Aorta (tissue), 5 donors: ENCODE measurements at regions not wholly inside any gene's neighbourhood (a gene's known extent, or its start where the extent isn't known, plus 50 kb on each side); places are given as distances from the start of the nearest gene placed in this dataset.
"Not testable (repeated sequence)": the region's sequence is repeated elsewhere in the genome, so short reads cannot be mapped to it uniquely, and the experiment has no call there.

Experiments
- ATAC-seq: fragments of 200-7000 bp; cut with Tn5 transposase; one replicate; pipeline ENCODE4 v1.9.1; 2022; ENCODE audit warnings: moderate library complexity; ENCODE audit not compliant: low FRiP score
- DNase-seq, 2 donors: peaks; one replicate each; pipeline ENCODE4 v3.0.0-alpha.2; 2020
- H3K27ac ChIP-seq, 2 donors: one replicate each; pipeline ENCODE4 v1.5.1; 2013; ENCODE audit warnings: low read length in 2 of 2, mild to moderate bottlenecking in 2 of 2, moderate library complexity in 2 of 2, control low read depth in 1 of 2, inconsistent platforms in 1 of 2, low read depth in 1 of 2
- H3K27me3 ChIP-seq, 2 donors: one replicate each; pipeline ENCODE4 v1.6.1; 2013; ENCODE audit warnings: control low read depth in 1 of 2, low read length in 1 of 2, mild to moderate bottlenecking in 1 of 2, moderate library complexity in 1 of 2; ENCODE audit not compliant: insufficient read depth in 2 of 2, control insufficient read depth in 1 of 2
- H3K36me3 ChIP-seq, 2 donors: one replicate each; pipeline ENCODE4 v1.6.1; 2013; ENCODE audit warnings: control low read depth in 1 of 2, low read length in 1 of 2, mild to moderate bottlenecking in 1 of 2; ENCODE audit not compliant: insufficient read depth in 2 of 2, control insufficient read depth in 1 of 2
- H3K4me1 ChIP-seq, 2 donors: one replicate each; pipeline ENCODE4 v1.6.1; 2013; ENCODE audit warnings: low read length in 2 of 2, control low read depth in 1 of 2, mild to moderate bottlenecking in 1 of 2, moderate library complexity in 1 of 2; ENCODE audit not compliant: insufficient read depth in 2 of 2, control insufficient read depth in 1 of 2
- H3K4me3 ChIP-seq, 2 donors: one replicate each; pipeline ENCODE4 v1.5.1; 2013; ENCODE audit warnings: low read length in 2 of 2, control low read depth in 1 of 2, mild to moderate bottlenecking in 1 of 2
- H3K9me3 ChIP-seq: one replicate; pipeline ENCODE4 v1.6.1; 2013; ENCODE audit warnings: mild to moderate bottlenecking, low read length; ENCODE audit not compliant: control insufficient read depth
- WGBS, 2 donors: extraction: QIAGEN DNeasy Blood & Tissue Kit; methylation state at CpG; one replicate each; pipeline ENCODE4 v1.1.7; 2013; 5-methylcytosine and 5-hydroxymethylcytosine counted together
- intact Hi-C, 2 donors: fragments of 100-400 bp; cut with DNase I; formaldehyde crosslinking; loops; one replicate each; pipeline versions ENCODE4 v1.14.2 to v1.15.0; 2022
- donor health status: healthy with polysubstance abuse.
- donor health status: Bipolar disorder and iron deficiency.
- donor health status: DM: no; HTN: no; CAD: no.
- donor health status: DM: no; HTN: no; CAD: no.
- donor health status: DM: yes; HTN: yes; CAD: no.

- H3K4me3 ChIP-seq, result no peak overlapping the region
- no peaks in the 10 kb centered on the region for H3K36me3 ChIP-seq
- no peaks in the 10 kb centered on the region for H3K4me1 ChIP-seq
- H3K9me3 ChIP-seq, result no peaks in the 10 kb centered on the region
- WGBS, 2 donors, result 60 to 70% methylated on average over 4 of the region's 4 CpGs
- no peak for ATAC-seq
- no peak for DNase-seq
- no peaks in the 10 kb centered on the region for H3K27me3 ChIP-seq
- no peak overlapping the region for H3K27ac ChIP-seq
- intact Hi-C loops, result no loop called here
Observed at GRCh38 chr6:135600931-135601330, 103.4 kb upstream of the AHI1 start.

DNA sequence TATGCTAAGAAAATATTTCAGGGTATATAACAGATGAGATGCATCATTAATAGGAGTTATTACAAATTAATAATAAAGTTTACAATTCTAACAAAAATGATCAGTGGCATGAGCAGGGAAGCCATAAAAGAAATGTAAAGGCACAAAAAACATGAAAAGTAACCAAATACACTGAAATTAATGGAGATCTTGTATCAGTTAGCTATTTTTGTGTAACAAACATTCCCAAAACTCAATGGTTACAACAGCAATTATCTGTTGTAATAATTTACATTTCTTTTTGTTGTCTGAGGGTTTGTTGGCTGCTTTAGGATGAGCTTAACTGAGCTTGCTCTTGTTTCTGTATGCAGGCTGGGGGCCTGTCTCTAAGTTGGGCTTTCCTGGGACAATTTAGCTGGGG, 104.3 kb upstream of the AHI1 start:
- DNase-seq (no peak), ATAC-seq (no peak)
- Histone ChIP-seq H3K4me1 (no peaks in the 10 kb centered on the region), H3K9me3 (no peaks in the 10 kb centered on the region), H3K27me3 (no peaks in the 10 kb centered on the region), H3K4me3 (no peak overlapping the region), H3K27ac (no peak overlapping the region), H3K36me3 (no peaks in the 10 kb centered on the region)
- intact Hi-C loops, result no loop called here

DNA sequence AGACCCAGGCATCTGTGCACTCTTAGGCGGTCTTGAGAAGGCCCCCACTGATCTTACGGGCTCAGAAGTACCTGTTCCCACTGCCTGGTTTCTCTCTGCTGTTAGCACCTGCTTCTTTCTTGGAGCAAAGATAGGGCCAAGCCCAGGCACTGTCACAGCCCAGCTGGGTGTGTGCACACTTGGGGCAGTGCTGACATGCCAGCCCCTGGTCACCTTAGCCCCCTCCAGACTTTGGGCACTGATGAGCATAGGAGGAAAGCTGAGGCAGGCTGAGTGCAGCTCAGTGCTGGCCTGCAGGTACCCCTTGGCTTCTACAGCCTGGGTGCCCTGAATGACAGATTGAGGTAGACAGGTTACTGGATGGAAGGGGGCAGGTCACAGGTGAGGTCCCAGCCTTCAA, 105.7 kb upstream of the AHI1 start:
- ATAC-seq, result peak; percentile 29

DNA sequence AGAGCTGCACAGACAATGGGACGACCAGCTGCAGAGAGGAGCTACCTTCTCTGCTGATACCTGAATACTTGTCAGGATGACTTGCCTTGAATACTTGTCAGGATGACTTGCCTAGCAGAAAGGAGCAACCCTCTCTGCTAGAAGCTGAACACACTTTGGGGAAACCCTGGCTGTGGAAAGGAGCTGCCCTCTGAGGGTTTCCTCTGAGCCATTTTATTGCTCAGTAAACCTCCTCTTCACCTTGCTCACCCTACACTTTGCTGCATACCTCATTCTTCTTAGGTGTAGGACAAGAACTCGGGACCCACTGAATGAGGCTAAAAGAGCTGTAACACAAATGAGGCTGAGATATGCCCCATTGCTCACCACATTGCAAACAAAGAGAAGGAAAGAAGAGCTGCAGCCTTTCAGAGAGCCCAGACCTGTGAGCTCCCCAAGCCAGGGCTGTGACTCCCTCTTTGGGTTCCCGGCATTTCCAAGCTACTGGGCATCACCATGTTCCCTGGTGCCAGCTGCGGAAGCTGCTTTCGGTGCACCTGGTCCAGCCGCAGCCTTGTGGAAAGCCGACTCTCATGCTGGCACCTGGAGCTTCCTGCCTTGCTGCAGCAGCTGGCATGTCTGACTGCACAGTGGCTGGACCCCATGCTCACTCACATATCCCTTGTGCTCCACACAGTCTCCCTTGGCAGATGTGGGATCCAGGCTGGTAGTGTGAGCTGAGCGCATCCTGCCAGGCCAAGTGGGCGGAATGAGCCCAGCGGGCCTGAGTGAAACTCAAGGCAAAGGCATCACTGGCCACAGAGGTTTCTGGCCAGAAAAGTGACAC, 106.7 kb upstream of the AHI1 start:
- intact Hi-C loops, result no loop called here
- Histone ChIP-seq H3K27ac (no peak overlapping the region), H3K36me3 (no peaks in the 10 kb centered on the region), H3K27me3 (no peaks in the 10 kb centered on the region), H3K4me1 (no peaks in the 10 kb centered on the region), H3K4me3 (no peak overlapping the region), H3K9me3 (no peaks in the 10 kb centered on the region)
- 91 to 95% methylated on average over 10 of the region's 10 CpGs for WGBS, 2 donors
- ATAC-seq (peak; percentile 22), DNase-seq (no peak)

More for the DNA sequence above, 105.7 kb upstream of the AHI1 start:
- Histone ChIP-seq H3K9me3 (no peaks in the 10 kb centered on the region), H3K36me3 (no peaks in the 10 kb centered on the region), H3K27ac (no peak overlapping the region), H3K27me3 (no peaks in the 10 kb centered on the region), H3K4me1 (no peaks in the 10 kb centered on the region), H3K4me3 (no peak overlapping the region)
- 92 to 97% methylated on average over 2 of the region's 2 CpGs for WGBS, 2 donors
- peak in 1 of 2 donors; percentile 57 for DNase-seq
- intact Hi-C loops, result no loop called here

- Histone ChIP-seq H3K27ac (no peak overlapping the region), H3K36me3 (no peaks in the 10 kb centered on the region), H3K4me3 (no peak overlapping the region), H3K27me3 (no peaks in the 10 kb centered on the region), H3K9me3 (no peaks in the 10 kb centered on the region), H3K4me1 (no peaks in the 10 kb centered on the region)
- DNase-seq (no peak), ATAC-seq (no peak)
- intact Hi-C loops, result no loop called here
- WGBS, 2 donors, result 38 to 65% methylated on average over 2 of the region's 2 CpGs
Observed at GRCh38 chr6:135605278-135605790, 107.8 kb upstream of the AHI1 start.

GRCh38 chr6:135606392-135606791, 108.9 kb upstream of the AHI1 start:
- Histone ChIP-seq H3K36me3 (no peaks in the 10 kb centered on the region), H3K9me3 (no peaks in the 10 kb centered on the region), H3K4me1 (no peaks in the 10 kb centered on the region), H3K27ac (no peak overlapping the region), H3K27me3 (no peaks in the 10 kb centered on the region), H3K4me3 (no peak overlapping the region)
- DNase-seq (no peak), ATAC-seq (no peak)
- intact Hi-C loops, result no loop called here
- 68 to 74% methylated on average over 2 of the region's 2 CpGs for WGBS, 2 donors

GRCh38 chr6:135608031-135608430, 110.5 kb upstream of the AHI1 start:
- no peak for DNase-seq

DNA sequence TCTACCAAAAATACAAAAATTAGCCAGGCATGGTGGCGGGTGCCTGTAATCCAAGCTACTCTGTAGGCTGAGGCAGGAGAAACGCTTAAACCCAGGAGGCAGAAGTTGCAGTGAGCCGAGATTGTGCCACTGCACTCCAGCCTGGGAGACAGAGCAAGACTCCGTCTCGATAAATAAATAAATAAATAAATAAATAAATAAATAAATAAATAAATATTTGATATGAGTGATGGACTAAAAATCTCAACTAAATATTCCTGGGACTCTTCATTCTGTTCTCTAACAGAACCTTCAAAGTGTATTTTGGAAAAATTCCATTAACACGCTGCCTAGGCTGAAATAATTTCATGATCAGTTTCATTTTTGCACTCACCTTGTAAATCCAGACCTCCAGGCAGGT, 112.7 kb upstream of the AHI1 start:
- DNase-seq, H3K4me1 ChIP-seq, ATAC-seq, H3K4me3 ChIP-seq, H3K36me3 ChIP-seq, intact Hi-C loops, H3K27me3 ChIP-seq, H3K27ac ChIP-seq, H3K9me3 ChIP-seq: not testable (repeated sequence)
- 91 to 92% methylated on average over 6 of the region's 6 CpGs for WGBS, 2 donors

More at GRCh38 chr6:135608031-135608430, 110.5 kb upstream of the AHI1 start:
- WGBS, 2 donors, result 92 to 93% methylated on average over 3 of the region's 3 CpGs
- Histone ChIP-seq H3K36me3 (no peaks in the 10 kb centered on the region), H3K4me3 (no peak overlapping the region), H3K27me3 (no peaks in the 10 kb centered on the region), H3K4me1 (no peaks in the 10 kb centered on the region), H3K9me3 (no peaks in the 10 kb centered on the region), H3K27ac (no peak overlapping the region)
- ATAC-seq, result no peak
- intact Hi-C loops, result no loop called here

DNA sequence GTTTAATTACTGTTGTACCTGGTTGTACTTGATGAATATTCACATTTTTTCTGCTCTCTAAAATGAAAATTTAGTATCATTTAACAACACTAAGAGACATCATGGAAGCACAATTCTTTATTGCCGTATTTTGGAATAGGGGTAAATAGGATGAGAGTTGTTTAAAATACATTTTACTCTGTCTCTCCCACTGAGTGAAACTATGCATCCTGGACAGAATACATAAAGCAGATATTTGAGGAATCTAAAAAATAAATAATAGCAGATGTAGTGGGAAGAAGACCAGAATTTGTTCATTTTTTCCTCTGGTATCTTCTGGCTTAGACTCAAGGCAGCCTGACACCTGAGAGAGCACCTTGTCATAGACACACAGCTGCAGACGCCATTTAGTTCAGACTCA, 119.1 kb upstream of the AHI1 start:
- intact Hi-C loops, result no loop called here
- no peak overlapping the region for H3K27ac ChIP-seq
- DNase-seq (no peak), ATAC-seq (no peak)
- H3K36me3 ChIP-seq, result no peaks in the 10 kb centered on the region
- peaks cover 1% of the 10 kb centered on the region for H3K9me3 ChIP-seq
- no peaks in the 10 kb centered on the region for H3K27me3 ChIP-seq
- no peak overlapping the region for H3K4me3 ChIP-seq
- WGBS, 2 donors, result 80% methylated on average over 2 of the region's 2 CpGs
- H3K4me1 ChIP-seq, result no peaks in the 10 kb centered on the region
